A549 (cell line): ENCODE measurements at regions not wholly inside any gene's neighbourhood (a gene's known extent, or its start where the extent isn't known, plus 50 kb on each side); places are given as distances from the start of the nearest gene placed in this dataset.

Experiments used
- ATAC-seq, 2 experiments: fragments of 200-7000 bp in 1 of 2; fragments of >200 bp in 1 of 2; cut with Nextera tagmentation in 1 of 2; cut with Tn5 transposase in 1 of 2; 3 replicates each; pipeline versions ENCODE4 v1.8.0 to v1.9.1; 2018 to 2020; ENCODE audit warnings: mild to moderate bottlenecking in 1 of 2, moderate library complexity in 1 of 2
- CTCF ChIA-PET: fragments of 300-600 bp; sonication (Branson Sonifier 250); formaldehyde crosslinking; extraction: SDS; loops from one replicate; lab custom pipeline; 2021; ENCODE audit warnings: antibody characterized with exemption, inconsistent platforms; lab: Yijun Ruan, JAX
- POLR2A ChIA-PET: fragments of 350-600 bp; formaldehyde crosslinking; extraction: SDS; loops from one replicate; lab custom pipeline; 2021; ENCODE audit warnings: antibody characterized with exemption, inconsistent platforms; lab: Yijun Ruan, JAX
- DNase-seq, 2 experiments: peaks; one replicate each; pipeline versions ENCODE4 v3.0.0 to v3.0.0-alpha.2; 2011 to 2016; ENCODE audit warnings: low read depth in 1 of 2, low spot score in 1 of 2
- FAIRE-seq: peaks from 2 replicates; lab custom pipeline; 2011; peaks lifted over from hg19 to GRCh38; lab: Jason Lieb, UNC
- H3K27ac ChIP-seq, 2 experiments: fragments of >200 bp; sonication (Bioruptor Twin); formaldehyde crosslinking; 3 replicates each; pipeline ENCODE4 v1.5.1; 2016 to 2017
- H3K4me1 ChIP-seq: fragments of >200 bp; sonication (Bioruptor Twin); formaldehyde crosslinking; 3 replicates; pipeline ENCODE4 v1.6.1; 2016
- H3K4me2 ChIP-seq: fragments of >200 bp; sonication (Bioruptor Twin); formaldehyde crosslinking; 3 replicates; pipeline ENCODE4 v1.6.1; 2016
- H3K4me3 ChIP-seq: fragments of >200 bp; sonication (Bioruptor Twin); formaldehyde crosslinking; 3 replicates; pipeline ENCODE4 v1.5.1; 2016
- H3K9me3 ChIP-seq: fragments of >200 bp; sonication (Bioruptor Twin); formaldehyde crosslinking; 3 replicates; pipeline ENCODE4 v1.6.1; 2016
- CBX2 ChIP-seq: fragments of 200-600 bp; sonication (generic); IDR thresholded peaks from 2 replicates; pipeline ENCODE4 v1.6.1; 2016; ENCODE audit warnings: low read depth, mild to moderate bottlenecking, borderline replicate concordance
- CEBPB ChIP-seq, 2 experiments: fragments of >200 bp in 1 of 2; sonication (Bioruptor Twin) in 1 of 2; formaldehyde crosslinking in 1 of 2; IDR thresholded peaks; 2 replicates each; pipeline ENCODE4 v1.6.1; 2012 to 2016
- FOSB ChIP-seq: fragments of 250-450 bp; sonication (Bioruptor Pico); IDR thresholded peaks from 2 replicates; pipeline ENCODE4 v1.5.0; 2020; ENCODE audit warnings: mild to moderate bottlenecking, moderate library complexity
- HDAC2 ChIP-seq: fragments of 200-600 bp; sonication (generic); IDR thresholded peaks from 2 replicates; pipeline ENCODE4 v1.6.1; 2016
- HEYL ChIP-seq: fragments of 250-450 bp; sonication (Bioruptor Pico); IDR thresholded peaks from 2 replicates; pipeline ENCODE4 v1.8.0; 2021; ENCODE audit warnings: mild to moderate bottlenecking, moderate library complexity
- JUN ChIP-seq, 2 experiments: fragments of >200 bp; sonication (Bioruptor Twin); formaldehyde crosslinking; IDR thresholded peaks; 2 replicates in 1 of 2; 3 replicates in 1 of 2; pipeline ENCODE4 v1.6.1; 2016 to 2017
- MAFK ChIP-seq: fragments of 450-650 bp; IDR thresholded peaks from 2 replicates; pipeline ENCODE4 v1.6.1; 2014; ENCODE audit not compliant: partially characterized antibody
- NFE2L2 ChIP-seq: fragments of 150-350 bp; conservative IDR thresholded peaks from 2 replicates; pipeline ENCODE4 v1.6.1; 2014; ENCODE audit warnings: low read length
- NR3C1 ChIP-seq: fragments of >200 bp; sonication (Bioruptor Twin); formaldehyde crosslinking; IDR thresholded peaks from 3 replicates; pipeline ENCODE4 v1.6.1; 2017
- POLR2AphosphoS2 ChIP-seq: conservative IDR thresholded peaks from 2 replicates; pipeline ENCODE4 v1.6.1; 2012; ENCODE audit warnings: low read length, improper control_type of control experiment, inconsistent platforms
- RAD21 ChIP-seq, 2 experiments: fragments of >200 bp in 1 of 2; sonication (Bioruptor Twin) in 1 of 2; formaldehyde crosslinking in 1 of 2; IDR thresholded peaks in 1 of 2; conservative IDR thresholded peaks in 1 of 2; 2 replicates in 1 of 2; 3 replicates in 1 of 2; pipeline ENCODE4 v1.6.1; 2012 to 2018; ENCODE audit warnings: inconsistent platforms in 1 of 2
- SMC3 ChIP-seq: fragments of >200 bp; sonication (Bioruptor Twin); formaldehyde crosslinking; IDR thresholded peaks from 3 replicates; pipeline ENCODE4 v1.6.1; 2018; ENCODE audit warnings: inconsistent platforms
- ZC3H11A ChIP-seq: fragments of 450-650 bp; IDR thresholded peaks from 2 replicates; pipeline ENCODE4 v1.6.1; 2014; ENCODE audit warnings: antibody characterized with exemption, mild to moderate bottlenecking
- ZFP36 ChIP-seq: fragments of 450-650 bp; IDR thresholded peaks from 2 replicates; pipeline ENCODE4 v1.6.1; 2014; ENCODE audit warnings: borderline replicate concordance; ENCODE audit not compliant: partially characterized antibody
- ZSCAN20 ChIP-seq: fragments of 250-450 bp; sonication (Bioruptor Pico); IDR thresholded peaks from 2 replicates; pipeline ENCODE4 v1.8.0; 2022; ENCODE audit warnings: mild to moderate bottlenecking, moderate library complexity
- WGBS: methylation state at CpG from one replicate; pipeline ENCODE4 v1.1.6; 2017; ENCODE audit errors: missing lambda C conversion rate; 5-methylcytosine and 5-hydroxymethylcytosine counted together
- TF ChIP-seq, protein P1 (sequence below): IDR thresholded peaks from 2 replicates; pipeline ENCODE4 v1.6.1; 2012
- TF ChIP-seq, protein P2 (sequence below): IDR thresholded peaks from 2 replicates; pipeline ENCODE4 v1.6.1; 2012
- TF ChIP-seq, protein P3 (sequence below): fragments of 250-450 bp; sonication (Bioruptor Pico); IDR thresholded peaks from 2 replicates; pipeline ENCODE4 v1.5.0; 2021; ENCODE audit warnings: mild to moderate bottlenecking, moderate library complexity, borderline replicate concordance
- TF ChIP-seq, protein P4 (sequence below): fragments of 200-600 bp; sonication (generic); IDR thresholded peaks from 2 replicates; pipeline ENCODE4 v1.6.1; 2016; ENCODE audit warnings: antibody characterized with exemption, mild to moderate bottlenecking, moderate library complexity
- TF ChIP-seq, protein P5 (sequence below): IDR thresholded peaks from 2 replicates; pipeline ENCODE4 v1.6.1; 2012; ENCODE audit warnings: low read depth, borderline replicate concordance

DNA sequence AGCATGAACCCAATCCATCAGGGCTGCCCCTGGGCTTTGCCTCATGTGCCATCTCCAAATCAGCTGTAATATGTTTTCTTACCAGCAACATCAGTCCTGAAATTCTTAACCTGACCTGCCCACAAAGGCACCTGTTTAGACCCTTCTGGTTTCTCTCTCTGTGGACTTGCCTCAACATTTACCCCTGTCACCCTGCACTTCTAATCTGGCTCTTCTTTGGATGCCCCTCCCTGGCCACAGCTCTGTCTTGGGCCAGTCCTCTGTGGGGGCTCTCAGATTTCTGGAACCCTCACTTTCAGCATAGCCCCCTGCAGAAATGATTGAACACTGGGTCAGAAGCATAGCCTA is 168.7 kb upstream of the STAC start:
- no peak for FAIRE-seq
- CTCF ChIA-PET: no interaction called here

DNA sequence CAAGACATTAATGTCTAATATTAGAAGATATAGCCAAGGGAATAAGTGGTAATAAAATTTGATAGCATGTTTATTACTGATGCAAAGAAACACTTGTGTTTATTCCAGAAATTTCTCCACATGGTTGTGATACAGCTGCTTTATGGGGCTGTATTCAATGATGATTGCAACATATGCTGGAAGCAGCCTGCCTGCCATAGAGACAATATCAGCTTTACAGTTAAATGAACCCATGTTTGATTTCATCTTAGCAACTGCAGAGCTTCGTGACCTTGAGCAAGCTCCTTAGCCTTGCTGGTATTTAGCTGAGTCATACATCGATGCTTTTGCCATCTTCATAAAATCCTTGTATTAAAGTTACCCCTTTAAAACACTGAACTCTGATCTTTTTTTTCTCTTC is 168.1 kb upstream of the STAC start:
- no peak overlapping the region for H3K27ac ChIP-seq
- H3K4me1 ChIP-seq: peaks cover 19% of the 10 kb centered on the region
- no peak for TF ChIP-seq SMC3
- TF ChIP-seq, protein P1, sequence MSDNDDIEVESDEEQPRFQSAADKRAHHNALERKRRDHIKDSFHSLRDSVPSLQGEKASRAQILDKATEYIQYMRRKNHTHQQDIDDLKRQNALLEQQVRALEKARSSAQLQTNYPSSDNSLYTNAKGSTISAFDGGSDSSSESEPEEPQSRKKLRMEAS: 0 out of 2 replicates have a peak, but pooled peaks have one; percentile 21
- 0 out of 2 replicates have a peak, but pooled peaks have one; percentile 19 for TF ChIP-seq NFE2L2
- TF ChIP-seq, protein P2, sequence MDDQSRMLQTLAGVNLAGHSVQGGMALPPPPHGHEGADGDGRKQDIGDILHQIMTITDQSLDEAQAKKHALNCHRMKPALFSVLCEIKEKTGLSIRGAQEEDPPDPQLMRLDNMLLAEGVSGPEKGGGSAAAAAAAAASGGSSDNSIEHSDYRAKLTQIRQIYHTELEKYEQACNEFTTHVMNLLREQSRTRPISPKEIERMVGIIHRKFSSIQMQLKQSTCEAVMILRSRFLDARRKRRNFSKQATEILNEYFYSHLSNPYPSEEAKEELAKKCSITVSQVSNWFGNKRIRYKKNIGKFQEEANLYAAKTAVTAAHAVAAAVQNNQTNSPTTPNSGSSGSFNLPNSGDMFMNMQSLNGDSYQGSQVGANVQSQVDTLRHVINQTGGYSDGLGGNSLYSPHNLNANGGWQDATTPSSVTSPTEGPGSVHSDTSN: no peak
- no peak for TF ChIP-seq ZSCAN20 (CRISPR knock-in tag)
- TF ChIP-seq HEYL (CRISPR knock-in tag): no peak
- no peak for TF ChIP-seq ZFP36
- TF ChIP-seq MAFK: peak; percentile 75
- TF ChIP-seq, protein P3, sequence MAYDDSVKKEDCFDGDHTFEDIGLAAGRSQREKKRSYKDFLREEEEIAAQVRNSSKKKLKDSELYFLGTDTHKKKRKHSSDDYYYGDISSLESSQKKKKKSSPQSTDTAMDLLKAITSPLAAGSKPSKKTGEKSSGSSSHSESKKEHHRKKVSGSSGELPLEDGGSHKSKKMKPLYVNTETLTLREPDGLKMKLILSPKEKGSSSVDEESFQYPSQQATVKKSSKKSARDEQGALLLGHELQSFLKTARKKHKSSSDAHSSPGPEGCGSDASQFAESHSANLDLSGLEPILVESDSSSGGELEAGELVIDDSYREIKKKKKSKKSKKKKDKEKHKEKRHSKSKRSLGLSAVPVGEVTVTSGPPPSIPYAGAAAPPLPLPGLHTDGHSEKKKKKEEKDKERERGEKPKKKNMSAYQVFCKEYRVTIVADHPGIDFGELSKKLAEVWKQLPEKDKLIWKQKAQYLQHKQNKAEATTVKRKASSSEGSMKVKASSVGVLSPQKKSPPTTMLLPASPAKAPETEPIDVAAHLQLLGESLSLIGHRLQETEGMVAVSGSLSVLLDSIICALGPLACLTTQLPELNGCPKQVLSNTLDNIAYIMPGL: no peak
- no peak for TF ChIP-seq HDAC2
- TF ChIP-seq CEBPB (IDR thresholded peaks at IDR 0.05): peak; percentile 18 to 42; a peak in 1 of 4 replicates
- WGBS: 31% methylated on average over 2 of the region's 2 CpGs
- POLR2A ChIA-PET: no interaction called here
- ATAC-seq (no peak; a peak in 1 of 6 replicates), DNase-seq (peak in 1 of 2 experiments; percentile 12), FAIRE-seq (no peak)
- CTCF ChIA-PET: no interaction called here
- H3K4me2 ChIP-seq: peak overlapping the region; percentile 32; the same call in 2 of the 3 replicates
- H3K4me3 ChIP-seq: no peak overlapping the region
- no peaks in the 10 kb centered on the region for H3K9me3 ChIP-seq

More for the DNA sequence above, 168.7 kb upstream of the STAC start:
- Histone ChIP-seq H3K27ac (peak overlapping the region; percentile 14 to 39; a peak in 2 of 6 replicates), H3K4me3 (no peak overlapping the region), H3K4me1 (peaks cover 19% of the 10 kb centered on the region), H3K4me2 (no peak overlapping the region), H3K9me3 (no peaks in the 10 kb centered on the region)
- POLR2A ChIA-PET: no interaction called here
- ATAC-seq (no peak), DNase-seq (no peak)
- TF ChIP-seq NR3C1 (no peak), MAFK (no peak), FOSB (CRISPR knock-in tag) (no peak), JUN (IDR thresholded peaks at IDR 0.05) (no peak), ZFP36 (no peak), ZC3H11A (no peak), POLR2AphosphoS2 (no peak), CBX2 (no peak), RAD21 (conservative IDR thresholded peaks at IDR 0.05 in 1 of 2, IDR thresholded peaks at IDR 0.05 in 1 of 2) (no peak), HDAC2 (no peak)
- TF ChIP-seq, protein P4, sequence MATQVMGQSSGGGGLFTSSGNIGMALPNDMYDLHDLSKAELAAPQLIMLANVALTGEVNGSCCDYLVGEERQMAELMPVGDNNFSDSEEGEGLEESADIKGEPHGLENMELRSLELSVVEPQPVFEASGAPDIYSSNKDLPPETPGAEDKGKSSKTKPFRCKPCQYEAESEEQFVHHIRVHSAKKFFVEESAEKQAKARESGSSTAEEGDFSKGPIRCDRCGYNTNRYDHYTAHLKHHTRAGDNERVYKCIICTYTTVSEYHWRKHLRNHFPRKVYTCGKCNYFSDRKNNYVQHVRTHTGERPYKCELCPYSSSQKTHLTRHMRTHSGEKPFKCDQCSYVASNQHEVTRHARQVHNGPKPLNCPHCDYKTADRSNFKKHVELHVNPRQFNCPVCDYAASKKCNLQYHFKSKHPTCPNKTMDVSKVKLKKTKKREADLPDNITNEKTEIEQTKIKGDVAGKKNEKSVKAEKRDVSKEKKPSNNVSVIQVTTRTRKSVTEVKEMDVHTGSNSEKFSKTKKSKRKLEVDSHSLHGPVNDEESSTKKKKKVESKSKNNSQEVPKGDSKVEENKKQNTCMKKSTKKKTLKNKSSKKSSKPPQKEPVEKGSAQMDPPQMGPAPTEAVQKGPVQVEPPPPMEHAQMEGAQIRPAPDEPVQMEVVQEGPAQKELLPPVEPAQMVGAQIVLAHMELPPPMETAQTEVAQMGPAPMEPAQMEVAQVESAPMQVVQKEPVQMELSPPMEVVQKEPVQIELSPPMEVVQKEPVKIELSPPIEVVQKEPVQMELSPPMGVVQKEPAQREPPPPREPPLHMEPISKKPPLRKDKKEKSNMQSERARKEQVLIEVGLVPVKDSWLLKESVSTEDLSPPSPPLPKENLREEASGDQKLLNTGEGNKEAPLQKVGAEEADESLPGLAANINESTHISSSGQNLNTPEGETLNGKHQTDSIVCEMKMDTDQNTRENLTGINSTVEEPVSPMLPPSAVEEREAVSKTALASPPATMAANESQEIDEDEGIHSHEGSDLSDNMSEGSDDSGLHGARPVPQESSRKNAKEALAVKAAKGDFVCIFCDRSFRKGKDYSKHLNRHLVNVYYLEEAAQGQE: no peak
- TF ChIP-seq, protein P5, sequence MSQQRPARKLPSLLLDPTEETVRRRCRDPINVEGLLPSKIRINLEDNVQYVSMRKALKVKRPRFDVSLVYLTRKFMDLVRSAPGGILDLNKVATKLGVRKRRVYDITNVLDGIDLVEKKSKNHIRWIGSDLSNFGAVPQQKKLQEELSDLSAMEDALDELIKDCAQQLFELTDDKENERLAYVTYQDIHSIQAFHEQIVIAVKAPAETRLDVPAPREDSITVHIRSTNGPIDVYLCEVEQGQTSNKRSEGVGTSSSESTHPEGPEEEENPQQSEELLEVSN: no peak
